ENCODE measurements at regions not wholly inside any gene's neighbourhood (a gene's known extent, or its start where the extent isn't known, plus 50 kb on each side); places are given as distances from the start of the nearest gene placed in this dataset.

DNA sequence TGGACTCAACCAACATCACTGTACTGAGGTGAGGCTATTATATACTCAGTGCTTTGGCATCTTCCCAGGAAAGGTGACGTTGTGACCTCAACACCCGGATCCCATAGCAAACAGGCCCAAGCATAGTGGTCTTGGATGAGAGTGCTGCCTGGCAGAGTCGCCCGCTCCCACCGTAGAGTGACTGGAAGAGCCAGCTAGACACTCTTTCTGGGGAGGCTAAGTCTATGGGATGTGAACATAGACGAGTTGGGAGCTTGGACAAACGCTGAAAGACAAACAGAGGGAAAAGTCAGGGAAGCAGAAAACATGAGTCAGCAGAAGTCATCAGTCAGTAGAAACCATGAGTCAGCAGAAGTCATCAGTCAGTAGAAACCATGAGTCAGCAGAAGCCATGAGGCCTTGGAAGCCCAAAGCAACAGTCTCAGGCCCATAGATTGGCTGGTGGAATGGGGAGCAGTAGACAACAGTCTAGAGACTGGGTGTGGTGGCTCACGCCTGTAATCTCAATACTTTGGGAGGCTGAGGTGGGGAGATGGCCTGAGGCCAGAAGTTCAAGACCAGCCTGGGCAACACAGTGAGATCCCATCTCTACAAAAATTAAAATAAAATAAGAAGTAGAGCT, 66.4 kb upstream of the MAP1LC3B2 start:
- TF ChIP-seq POLR2AphosphoS5 (IDR thresholded peaks at IDR 0.05; ENCODE audit: low read depth, low read length) (no peak), CTCF (IDR thresholded peaks at IDR 0.05) (no peak), SIN3A (IDR thresholded peaks at IDR 0.05; ENCODE audit: borderline replicate concordance, insufficient read depth, low read depth, low read length) (no peak)
- TF ChIP-seq, protein P1, sequence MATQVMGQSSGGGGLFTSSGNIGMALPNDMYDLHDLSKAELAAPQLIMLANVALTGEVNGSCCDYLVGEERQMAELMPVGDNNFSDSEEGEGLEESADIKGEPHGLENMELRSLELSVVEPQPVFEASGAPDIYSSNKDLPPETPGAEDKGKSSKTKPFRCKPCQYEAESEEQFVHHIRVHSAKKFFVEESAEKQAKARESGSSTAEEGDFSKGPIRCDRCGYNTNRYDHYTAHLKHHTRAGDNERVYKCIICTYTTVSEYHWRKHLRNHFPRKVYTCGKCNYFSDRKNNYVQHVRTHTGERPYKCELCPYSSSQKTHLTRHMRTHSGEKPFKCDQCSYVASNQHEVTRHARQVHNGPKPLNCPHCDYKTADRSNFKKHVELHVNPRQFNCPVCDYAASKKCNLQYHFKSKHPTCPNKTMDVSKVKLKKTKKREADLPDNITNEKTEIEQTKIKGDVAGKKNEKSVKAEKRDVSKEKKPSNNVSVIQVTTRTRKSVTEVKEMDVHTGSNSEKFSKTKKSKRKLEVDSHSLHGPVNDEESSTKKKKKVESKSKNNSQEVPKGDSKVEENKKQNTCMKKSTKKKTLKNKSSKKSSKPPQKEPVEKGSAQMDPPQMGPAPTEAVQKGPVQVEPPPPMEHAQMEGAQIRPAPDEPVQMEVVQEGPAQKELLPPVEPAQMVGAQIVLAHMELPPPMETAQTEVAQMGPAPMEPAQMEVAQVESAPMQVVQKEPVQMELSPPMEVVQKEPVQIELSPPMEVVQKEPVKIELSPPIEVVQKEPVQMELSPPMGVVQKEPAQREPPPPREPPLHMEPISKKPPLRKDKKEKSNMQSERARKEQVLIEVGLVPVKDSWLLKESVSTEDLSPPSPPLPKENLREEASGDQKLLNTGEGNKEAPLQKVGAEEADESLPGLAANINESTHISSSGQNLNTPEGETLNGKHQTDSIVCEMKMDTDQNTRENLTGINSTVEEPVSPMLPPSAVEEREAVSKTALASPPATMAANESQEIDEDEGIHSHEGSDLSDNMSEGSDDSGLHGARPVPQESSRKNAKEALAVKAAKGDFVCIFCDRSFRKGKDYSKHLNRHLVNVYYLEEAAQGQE (IDR thresholded peaks at IDR 0.05; ENCODE audit: insufficient read depth in 1 of 2, low read depth in 2 of 2, low read length in 1 of 2): no peak

All from Panc1 (cell line).